ENCODE measurements at regions not wholly inside any gene's neighbourhood (a gene's known extent, or its start where the extent isn't known, plus 50 kb on each side); places are given as distances from the start of the nearest gene placed in this dataset.

GRCh38 chr16:6611535-6611934 is 721.1 kb upstream of the RBFOX1 start:
- Histone ChIP-seq H3K36me3 (replicated peaks; ENCODE audit: low read depth, low read length) (no peaks in the 10 kb centered on the region), H3K79me2 (ENCODE audit: low read length) (no peaks in the 10 kb centered on the region), H3K9me3 (ENCODE audit: insufficient read depth, low read length) (no peaks in the 10 kb centered on the region), H3K27ac (ENCODE audit: low read length) (no peak overlapping the region), H2AFZ (ENCODE audit: low read depth, low read length) (no peak overlapping the region), H3K27me3 (ENCODE audit: low read depth, low read length) (no peaks in the 10 kb centered on the region), H3K9ac (ENCODE audit: low read length) (no peak overlapping the region), H3K4me3 (ENCODE audit: low read length) (no peak overlapping the region), H4K20me1 (ENCODE audit: insufficient read depth, low read length) (no peaks in the 10 kb centered on the region), H3K4me1 (ENCODE audit: low read length) (no peaks in the 10 kb centered on the region), H3K4me2 (ENCODE audit: low read length) (no peak overlapping the region)
- TF ChIP-seq EZH2phosphoT487 (IDR thresholded peaks at IDR 0.05; ENCODE audit: low read depth), result no peak
- TF ChIP-seq CTCF (IDR thresholded peaks at IDR 0.05; ENCODE audit: low read depth, low read length), result no peak

- no peaks in the 10 kb centered on the region for H3K36me3 ChIP-seq (replicated peaks; ENCODE audit: low read depth, low read length)
- H3K4me1 ChIP-seq (ENCODE audit: low read length), result no peaks in the 10 kb centered on the region
- no peak for TF ChIP-seq EZH2phosphoT487 (IDR thresholded peaks at IDR 0.05; ENCODE audit: low read depth)
- TF ChIP-seq CTCF (IDR thresholded peaks at IDR 0.05; ENCODE audit: low read depth, low read length), result no peak
- no peak overlapping the region for H3K9ac ChIP-seq (ENCODE audit: low read length)
- no peak overlapping the region for H3K4me3 ChIP-seq (ENCODE audit: low read length)
- H3K27ac ChIP-seq (ENCODE audit: low read length), result no peak overlapping the region
- no peaks in the 10 kb centered on the region for H3K27me3 ChIP-seq (ENCODE audit: low read depth, low read length)
- H4K20me1 ChIP-seq (ENCODE audit: insufficient read depth, low read length), result no peaks in the 10 kb centered on the region
- no peaks in the 10 kb centered on the region for H3K79me2 ChIP-seq (ENCODE audit: low read length)
- no peaks in the 10 kb centered on the region for H3K9me3 ChIP-seq (ENCODE audit: insufficient read depth, low read length)
- H2AFZ ChIP-seq (ENCODE audit: low read depth, low read length), result no peak overlapping the region
- H3K4me2 ChIP-seq (ENCODE audit: low read length), result no peak overlapping the region
Observed at GRCh38 chr16:6605490-6605889, 727.2 kb upstream of the RBFOX1 start.

- no peak overlapping the region for H3K9ac ChIP-seq (ENCODE audit: low read length)
- no peak overlapping the region for H2AFZ ChIP-seq (ENCODE audit: low read depth, low read length)
- H3K4me2 ChIP-seq (ENCODE audit: low read length), result no peak overlapping the region
- H3K27me3 ChIP-seq (ENCODE audit: low read depth, low read length), result no peaks in the 10 kb centered on the region
- H4K20me1 ChIP-seq (ENCODE audit: insufficient read depth, low read length), result no peaks in the 10 kb centered on the region
- H3K27ac ChIP-seq (ENCODE audit: low read length), result no peak overlapping the region
- TF ChIP-seq CTCF (IDR thresholded peaks at IDR 0.05; ENCODE audit: low read depth, low read length) (no peak), EZH2phosphoT487 (IDR thresholded peaks at IDR 0.05; ENCODE audit: low read depth) (no peak)
- no peaks in the 10 kb centered on the region for H3K4me1 ChIP-seq (ENCODE audit: low read length)
- no peaks in the 10 kb centered on the region for H3K9me3 ChIP-seq (ENCODE audit: insufficient read depth, low read length)
- H3K4me3 ChIP-seq (ENCODE audit: low read length), result no peak overlapping the region
- H3K36me3 ChIP-seq (replicated peaks; ENCODE audit: low read depth, low read length), result no peaks in the 10 kb centered on the region
- H3K79me2 ChIP-seq (ENCODE audit: low read length), result no peaks in the 10 kb centered on the region
Observed at GRCh38 chr16:6603780-6604325, 728.8 kb upstream of the RBFOX1 start.

- Histone ChIP-seq H3K4me3 (ENCODE audit: low read length) (no peak overlapping the region), H3K4me2 (ENCODE audit: low read length) (no peak overlapping the region), H3K27ac (ENCODE audit: low read length) (no peak overlapping the region), H3K27me3 (ENCODE audit: low read depth, low read length) (no peaks in the 10 kb centered on the region), H4K20me1 (ENCODE audit: insufficient read depth, low read length) (no peaks in the 10 kb centered on the region), H3K36me3 (replicated peaks; ENCODE audit: low read depth, low read length) (no peaks in the 10 kb centered on the region), H3K9me3 (ENCODE audit: insufficient read depth, low read length) (no peaks in the 10 kb centered on the region), H3K79me2 (ENCODE audit: low read length) (no peaks in the 10 kb centered on the region), H3K9ac (ENCODE audit: low read length) (no peak overlapping the region), H2AFZ (ENCODE audit: low read depth, low read length) (no peak overlapping the region), H3K4me1 (ENCODE audit: low read length) (no peaks in the 10 kb centered on the region)
- TF ChIP-seq CTCF (IDR thresholded peaks at IDR 0.05; ENCODE audit: low read depth, low read length) (no peak), EZH2phosphoT487 (IDR thresholded peaks at IDR 0.05; ENCODE audit: low read depth) (no peak)
Observed at GRCh38 chr16:6602405-6602804, 730.2 kb upstream of the RBFOX1 start.
